Stimulated activated CD4-positive, alpha-beta T cell treated with anti-CD3 and anti-CD28 coated beads, Interleukin-12 subunit alpha, Interleukin-12 subunit beta, amount 100 ng/mL, for 24 hours (primary cell): ENCODE measurements at regions not wholly inside any gene's neighbourhood (a gene's known extent, or its start where the extent isn't known, plus 50 kb on each side); places are given as distances from the start of the nearest gene placed in this dataset.

Experiments used
- DNase-seq, 2 experiments: peaks; one replicate each; pipeline ENCODE4 v3.0.0-alpha.2; 2020; ENCODE audit warnings: low read depth in 2 of 2

DNA sequence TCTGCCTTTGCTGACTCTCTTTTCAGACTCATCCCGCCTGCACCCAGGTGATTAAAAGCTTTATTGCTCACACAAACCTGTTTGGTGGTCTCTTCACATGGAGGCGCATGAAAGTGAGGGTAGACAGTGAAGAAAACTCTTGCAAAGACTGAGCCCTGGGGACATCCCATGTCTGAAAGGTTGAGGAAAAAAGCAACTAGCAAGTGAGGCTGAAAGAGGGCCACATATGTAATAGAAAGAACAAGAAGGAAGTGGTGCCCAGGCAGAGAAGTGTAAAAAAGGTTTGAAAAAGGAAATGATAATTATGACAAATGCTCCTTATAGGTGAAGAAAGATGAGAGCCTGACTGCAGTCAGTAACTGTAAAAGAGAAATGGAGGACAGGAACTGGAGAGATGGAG is 115.9 kb upstream of the NEK7 start:
- DNase-seq = no peak

DNA sequence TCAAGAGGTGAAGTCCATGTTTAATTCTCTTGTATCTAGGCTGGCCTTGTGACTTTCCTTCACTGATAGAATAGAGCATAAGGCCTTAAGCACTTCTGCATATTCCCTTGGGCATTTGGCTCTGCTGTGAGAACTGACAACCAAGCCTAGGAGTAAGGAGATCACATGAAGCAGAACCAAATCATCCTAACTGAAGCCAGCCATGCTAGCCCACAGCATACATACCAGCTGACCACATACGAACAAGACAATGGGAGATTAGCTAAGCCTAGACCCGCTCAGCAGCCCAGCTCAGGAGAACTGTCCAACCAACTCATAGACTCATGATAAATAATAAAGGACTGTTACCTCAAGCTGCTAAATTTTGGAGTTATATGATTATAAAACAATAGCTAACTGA is 114.6 kb upstream of the NEK7 start:
- no peak for DNase-seq

- DNase-seq = no peak
Measured at GRCh38 chr1:198047913-198048312, 108.9 kb upstream of the NEK7 start.

GRCh38 chr1:198054510-198054909 is 102.3 kb upstream of the NEK7 start:
- DNase-seq = no peak

GRCh38 chr1:198056255-198056654 is 100.5 kb upstream of the NEK7 start:
- peak in 1 of 2 experiments; percentile 2 for DNase-seq

- DNase-seq = no peak
Measured at GRCh38 chr1:198064181-198064580, 92.6 kb upstream of the NEK7 start.

GRCh38 chr1:198068285-198068684 is 88.5 kb upstream of the NEK7 start:
- DNase-seq = no peak

GRCh38 chr1:198072177-198072576 is 84.6 kb upstream of the NEK7 start:
- no peak for DNase-seq

DNA sequence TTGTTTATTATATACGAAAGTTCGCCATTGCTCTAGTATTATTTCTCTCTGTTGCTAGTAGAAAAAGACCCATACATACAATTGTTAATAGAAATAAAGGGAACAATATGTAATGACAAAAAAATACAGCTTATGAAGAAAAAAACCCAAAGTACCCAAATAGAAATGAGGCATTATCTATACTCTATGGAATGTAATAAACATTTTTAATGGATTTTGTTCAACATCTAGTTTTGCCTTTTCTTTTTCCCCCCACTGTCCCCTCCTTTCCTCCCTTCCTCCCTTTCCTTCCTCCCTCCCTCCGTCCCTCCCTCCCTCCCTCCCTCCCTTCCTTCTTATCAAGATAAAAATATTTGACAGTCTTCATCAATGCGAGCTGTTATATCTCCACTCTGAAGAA is 81.5 kb upstream of the NEK7 start:
- no peak for DNase-seq

DNA sequence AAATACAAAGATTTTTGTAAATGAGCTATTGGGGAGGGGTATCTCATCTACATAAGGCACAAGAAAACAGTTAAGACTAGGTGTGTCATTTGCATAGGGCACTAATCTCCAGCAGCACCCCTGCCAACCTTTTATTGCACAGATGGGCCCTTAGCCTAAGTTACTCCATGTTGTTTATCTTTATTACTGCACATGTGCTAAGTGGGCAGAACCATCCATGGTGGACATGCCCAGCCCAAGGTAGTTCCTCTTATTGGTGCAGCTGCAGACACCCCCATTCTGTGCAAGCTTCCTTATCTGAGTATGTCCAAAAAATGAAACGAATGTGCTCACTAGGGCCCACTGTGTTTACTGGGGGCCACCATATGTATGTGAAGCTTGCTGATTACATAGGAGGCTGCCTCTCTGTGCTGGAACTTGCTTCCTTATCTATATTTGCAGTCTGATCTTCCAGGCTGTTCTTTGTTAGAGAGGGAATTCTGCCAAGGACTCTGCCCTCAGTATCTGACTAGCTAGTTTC is 77.3 kb upstream of the NEK7 start:
- no peak for DNase-seq

- no peak for DNase-seq
Measured at GRCh38 chr1:198082576-198082975, 74.2 kb upstream of the NEK7 start.

- no peak for DNase-seq
Measured at GRCh38 chr1:198083549-198083948, 73.2 kb upstream of the NEK7 start.

DNA sequence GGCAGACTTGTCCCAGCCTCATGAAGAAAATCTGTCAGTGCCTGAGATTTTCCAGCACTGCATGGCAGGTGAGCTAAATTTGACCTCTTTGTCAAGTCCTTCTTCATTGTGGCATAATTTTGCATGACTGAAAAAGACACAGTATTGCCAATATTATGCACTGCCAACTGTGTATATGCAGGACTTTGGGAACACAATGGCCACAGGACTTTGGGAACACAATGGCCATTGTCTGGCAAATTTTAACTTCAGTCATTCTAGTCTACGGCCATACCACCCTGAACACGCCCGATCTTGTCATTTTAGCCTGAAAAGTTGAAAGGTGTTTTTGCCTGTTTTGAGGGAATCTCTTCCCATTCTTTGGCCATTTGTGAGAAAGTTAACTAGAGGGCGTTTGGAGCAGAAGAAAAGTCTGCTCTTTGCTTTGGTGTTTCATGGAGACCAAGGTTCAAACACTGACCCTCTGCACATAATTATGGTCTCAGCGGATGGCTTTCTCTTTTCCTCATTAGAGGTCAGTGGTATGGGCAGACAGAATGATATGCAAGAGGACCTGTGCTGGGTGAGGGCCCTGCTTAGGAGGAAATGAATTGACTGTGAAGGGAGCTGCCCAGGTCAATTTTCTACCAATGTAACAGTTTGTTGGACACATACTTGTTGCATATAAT is 72.4 kb upstream of the NEK7 start:
- no peak for DNase-seq

GRCh38 chr1:198086051-198086745 is 70.6 kb upstream of the NEK7 start:
- no peak for DNase-seq

GRCh38 chr1:198087831-198088230 is 69.0 kb upstream of the NEK7 start:
- no peak for DNase-seq

DNA sequence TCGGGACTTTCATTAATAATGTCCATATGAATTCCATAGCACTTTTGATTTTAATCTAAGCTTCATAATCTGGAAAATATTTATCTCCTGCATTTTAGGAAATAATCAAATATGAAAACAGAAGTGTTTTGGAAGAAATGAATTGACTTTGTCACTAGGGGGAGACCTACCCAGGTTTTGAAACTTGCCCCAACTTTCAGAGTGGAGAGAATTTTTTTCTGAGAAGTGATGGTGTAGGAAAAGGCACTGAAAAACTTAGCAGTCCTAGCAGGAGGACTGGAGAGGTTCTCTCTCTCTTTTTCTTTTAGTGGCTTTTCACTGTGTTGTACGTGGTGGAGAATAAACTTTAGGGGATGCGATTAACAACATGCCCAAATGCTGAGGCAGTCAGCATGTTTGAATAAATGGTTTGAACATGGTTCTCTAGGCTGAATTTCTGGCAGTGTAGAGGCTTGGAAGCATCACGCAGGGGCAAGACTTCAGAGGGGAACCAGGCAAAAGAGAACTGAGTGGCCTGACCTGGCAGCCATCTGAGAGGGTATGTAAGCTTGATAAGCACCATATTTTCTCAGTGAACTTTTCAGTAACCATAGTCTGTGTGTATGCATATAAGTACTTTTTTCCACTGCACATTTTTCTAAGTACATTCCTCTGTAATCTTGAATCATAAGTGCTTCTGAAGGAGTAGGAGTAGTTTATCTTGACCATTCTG is 68.3 kb upstream of the NEK7 start:
- no peak for DNase-seq

DNA sequence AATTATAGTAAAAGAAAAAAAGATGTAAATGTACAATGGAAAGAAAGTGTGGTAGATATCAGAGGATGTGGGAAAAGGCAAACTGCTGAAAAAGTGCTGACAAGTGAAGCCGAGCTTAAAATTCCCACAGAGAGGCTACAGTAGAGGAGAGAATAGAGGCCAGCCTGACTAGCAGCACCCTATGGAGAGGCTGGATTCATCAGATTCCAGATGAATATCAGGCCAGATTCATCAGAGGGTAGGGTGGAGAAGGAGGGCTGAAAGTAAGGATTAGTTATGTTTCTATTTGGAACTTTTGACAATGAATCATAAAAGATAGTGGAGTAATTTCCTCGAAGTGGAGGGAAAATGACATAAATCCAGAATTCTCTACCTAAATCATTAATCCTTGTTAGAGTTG is 60.4 kb upstream of the NEK7 start:
- DNase-seq = no peak

- no peak for DNase-seq
Measured at GRCh38 chr1:198099755-198100154, 57.0 kb upstream of the NEK7 start.

DNA sequence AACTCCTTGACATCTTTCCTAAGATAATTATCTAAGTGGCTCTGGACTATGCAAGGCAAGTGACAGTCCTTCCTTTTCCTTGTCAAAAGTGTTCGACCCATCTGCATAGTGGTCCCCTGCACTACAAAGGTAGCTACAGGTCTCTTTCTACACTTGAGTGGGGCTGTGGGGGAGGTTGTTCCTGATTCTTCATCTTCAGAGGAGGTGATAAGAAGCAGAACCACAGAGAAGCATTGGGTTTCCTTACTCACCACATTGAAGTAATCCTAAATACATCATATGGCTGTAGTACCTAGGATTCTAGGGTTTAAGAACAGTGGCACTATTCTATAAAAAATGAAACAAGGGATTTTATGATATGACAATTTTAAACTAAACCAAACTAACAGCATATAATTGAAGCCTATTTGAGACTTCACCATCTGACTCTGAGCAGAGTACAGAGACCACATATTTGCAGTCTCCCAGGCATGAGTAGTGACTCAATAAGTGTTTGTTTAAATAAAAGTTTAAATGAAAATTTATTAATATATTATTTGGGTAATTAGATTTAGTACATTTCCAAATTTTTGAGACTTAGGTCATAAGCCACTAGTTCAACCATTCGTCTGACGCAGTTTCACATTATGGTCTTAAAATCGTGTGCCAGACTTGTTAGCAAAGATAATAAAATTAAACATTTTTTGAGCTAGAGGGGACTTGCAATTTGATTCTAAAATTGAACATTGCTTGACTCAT is 54.9 kb upstream of the NEK7 start:
- DNase-seq = no peak

DNA sequence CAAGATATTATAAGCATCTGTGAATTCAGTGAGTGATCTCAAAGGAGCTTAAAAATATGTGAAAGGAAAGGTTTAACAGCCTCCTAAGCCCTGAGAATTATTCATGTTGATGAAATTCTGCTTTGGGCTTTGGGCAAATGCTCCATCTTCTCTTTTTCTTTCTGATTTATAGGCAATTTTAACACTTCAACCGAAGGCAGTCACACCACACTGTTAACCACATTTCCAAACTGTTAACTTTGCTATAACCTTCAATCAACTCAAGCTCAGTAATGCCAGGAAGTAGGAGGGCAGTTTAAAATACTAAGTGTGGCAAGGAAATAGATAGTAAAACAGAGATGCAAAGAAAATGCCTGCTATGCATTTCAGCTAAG is 54.4 kb upstream of the NEK7 start:
- DNase-seq = no peak

GRCh38 chr1:198105185-198105584 is 51.6 kb upstream of the NEK7 start:
- no peak for DNase-seq

DNA sequence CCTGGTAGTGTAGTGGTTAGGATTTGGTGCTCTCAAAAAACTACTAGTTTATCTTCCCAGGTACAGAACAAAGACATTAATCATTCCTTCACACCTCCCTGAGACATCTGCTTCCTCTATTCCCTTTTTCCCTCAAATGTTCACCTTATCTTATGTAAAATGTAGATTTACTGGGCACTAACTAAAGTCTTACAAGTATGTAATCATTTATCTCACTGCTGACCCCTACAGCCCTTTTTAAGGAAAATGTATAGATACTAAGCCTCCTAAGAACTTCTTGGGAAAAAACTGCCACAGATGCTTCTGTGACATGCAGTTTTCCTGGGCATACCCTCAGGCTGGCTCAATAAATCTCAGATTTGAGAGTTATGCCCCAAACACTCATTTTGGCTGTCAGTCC is 50.8 kb upstream of the NEK7 start:
- no peak for DNase-seq
